Endothelial cell of umbilical vein (primary cell): ENCODE measurements at regions not wholly inside any gene's neighbourhood (a gene's known extent, or its start where the extent isn't known, plus 50 kb on each side); places are given as distances from the start of the nearest gene placed in this dataset.

Experiments used
- BruUV-seq: library from RNA; stranded (reverse); fragments of 400-500 nt; replicated peaks from 2 replicates; lab custom pipeline; 2021; lab: Mats Ljungman, UMichigan
- CTCF ChIA-PET: fragments of 300-600, 350-600 bp; sonication (Branson Sonifier 250); formaldehyde crosslinking; loops from one replicate; lab custom pipeline; 2021; ENCODE audit warnings: antibody characterized with exemption, inconsistent platforms; lab: Charles Lee
- POLR2A ChIA-PET: fragments of 300-600, 350-600 bp; sonication (Branson Sonifier 250); formaldehyde crosslinking; loops from one replicate; lab custom pipeline; 2021; ENCODE audit warnings: antibody characterized with exemption, inconsistent platforms; lab: Charles Lee
- DNase-seq: peaks from one replicate; pipeline ENCODE4 v3.0.0-alpha.2; 2011; ENCODE audit warnings: low read depth, low spot score
- FAIRE-seq: peaks from 2 replicates; lab custom pipeline; 2011; peaks lifted over from hg19 to GRCh38; lab: Jason Lieb, UNC
- H2AFZ ChIP-seq: 2 replicates; pipeline ENCODE4 v1.6.0; 2012; ENCODE audit warnings: low read depth, low read length, control low read depth, inconsistent platforms
- H3K27ac ChIP-seq: 2 replicates; pipeline ENCODE4 v1.5.1; 2011; ENCODE audit warnings: low read depth, mild to moderate bottlenecking, control low read depth, low read length, moderate library complexity; ENCODE audit not compliant: insufficient read depth
- H3K27me3 ChIP-seq, 2 experiments: 2 replicates each; pipeline versions ENCODE4 v1.6.0 to v1.6.1; 2011; ENCODE audit warnings: low read length in 2 of 2, mixed read lengths in 1 of 2; ENCODE audit not compliant: control insufficient read depth in 2 of 2, insufficient read depth in 2 of 2
- H3K36me3 ChIP-seq, 2 experiments: 2 replicates in 1 of 2; 3 replicates in 1 of 2; pipeline ENCODE4 v1.5.1; 2011; ENCODE audit warnings: low read length in 2 of 2, mild to moderate bottlenecking in 1 of 2, moderate library complexity in 1 of 2; ENCODE audit not compliant: control insufficient read depth in 2 of 2, insufficient read depth in 2 of 2; ENCODE audit errors: extremely low read depth in 1 of 2
- H3K4me1 ChIP-seq: 3 replicates; pipeline ENCODE4 v1.5.1; 2011; ENCODE audit warnings: mild to moderate bottlenecking, low read length; ENCODE audit not compliant: control insufficient read depth, insufficient read depth; ENCODE audit errors: extremely low read depth
- H3K4me2 ChIP-seq: 2 replicates; pipeline ENCODE4 v1.6.1; 2011; ENCODE audit warnings: low read length, control low read depth, mixed read lengths; ENCODE audit not compliant: insufficient read depth
- H3K4me3 ChIP-seq, 3 experiments: fragments of 200-600 bp in 1 of 3; sonication (generic), shearing (Covaris generic) in 1 of 3; replicated peaks in 1 of 3; 2 replicates each; pipeline ENCODE4 v1.5.1; 2011 to 2016; ENCODE audit warnings: control low read depth in 3 of 3, low read length in 3 of 3, mild to moderate bottlenecking in 2 of 3, inconsistent platforms in 1 of 3, low read depth in 1 of 3, moderate library complexity in 1 of 3; ENCODE audit not compliant: insufficient read depth in 1 of 3
- H3K79me2 ChIP-seq: 2 replicates; pipeline ENCODE4 v1.6.0; 2012; ENCODE audit warnings: low read length, inconsistent platforms; ENCODE audit not compliant: control insufficient read depth, insufficient read depth
- H3K9ac ChIP-seq: replicated peaks from 2 replicates; pipeline ENCODE3; 2011; ENCODE audit warnings: low read length, control low read depth; ENCODE audit not compliant: insufficient read depth; ENCODE audit errors: extremely low read depth
- H3K9me1 ChIP-seq: replicated peaks from 3 replicates; pipeline ENCODE4 v1.6.0; 2011; ENCODE audit warnings: mild to moderate bottlenecking, low read length; ENCODE audit not compliant: control insufficient read depth, insufficient read depth; ENCODE audit errors: extremely low read depth
- H3K9me3 ChIP-seq: replicated peaks from 2 replicates; pipeline ENCODE4 v1.5.1; 2012; ENCODE audit warnings: low read length, inconsistent platforms; ENCODE audit not compliant: control insufficient read depth, insufficient read depth
- H4K20me1 ChIP-seq: replicated peaks from 2 replicates; pipeline ENCODE3; 2011; ENCODE audit warnings: mild to moderate bottlenecking, low read length; ENCODE audit not compliant: control insufficient read depth, insufficient read depth; ENCODE audit errors: extremely low read depth
- CTCF ChIP-seq, 2 donors: IDR thresholded peaks; 1 replicate in 1 of 2; 2 replicates in 1 of 2; pipeline ENCODE4 v1.5.1; 2011; ENCODE audit warnings: low read length in 2 of 2, mild to moderate bottlenecking in 2 of 2, moderate library complexity in 2 of 2, control low read depth in 1 of 2, inconsistent platforms in 1 of 2, low read depth in 1 of 2; ENCODE audit not compliant: insufficient read depth in 1 of 2; ENCODE audit errors: extremely low read depth in 1 of 2
- EZH2 ChIP-seq: IDR thresholded peaks from 2 replicates; pipeline ENCODE4 v1.6.1; 2012; ENCODE audit warnings: borderline replicate concordance, low read depth, mild to moderate bottlenecking, moderate library complexity, low read length, inconsistent platforms; ENCODE audit not compliant: severe bottlenecking
- GATA2 ChIP-seq: IDR thresholded peaks from 2 replicates; pipeline ENCODE4 v1.7.0; 2011; ENCODE audit warnings: low read depth, mild to moderate bottlenecking, moderate library complexity, mixed read lengths, low read length; ENCODE audit not compliant: insufficient read length, insufficient read depth
- JUN ChIP-seq: IDR thresholded peaks from 2 replicates; pipeline ENCODE4 v1.6.1; 2011; ENCODE audit warnings: borderline replicate concordance, low read depth; ENCODE audit not compliant: insufficient read length, insufficient read depth
- MAX ChIP-seq: IDR thresholded peaks from 2 replicates; pipeline ENCODE4 v1.6.1; 2011; ENCODE audit not compliant: insufficient read depth, insufficient read length
- MYC ChIP-seq: IDR thresholded peaks from one replicate; pipeline ENCODE4 v1.6.1; 2011; ENCODE audit warnings: mild to moderate bottlenecking, low read depth, low read length
- POLR2A ChIP-seq: IDR thresholded peaks from 2 replicates; pipeline ENCODE4 v1.6.1; 2012; ENCODE audit warnings: low read depth, mild to moderate bottlenecking, control low read depth, low read length
- POLR2AphosphoS5 ChIP-seq: IDR thresholded peaks from 2 replicates; pipeline ENCODE4 v1.6.1; 2012; ENCODE audit warnings: low read depth, mild to moderate bottlenecking, control low read depth, low read length, moderate library complexity; ENCODE audit not compliant: insufficient read depth
- dilution Hi-C: fragments of 300-500 bp; cut with MboI; formaldehyde crosslinking; loops from one replicate; pipeline ENCODE4 v1.15.0; 2019; ENCODE audit warnings: low sequenced_read_pairs; ENCODE audit not compliant: extremely low pct_ligation_motif_present
- intact Hi-C: fragments of 100-400 bp; cut with micrococcal nuclease; formaldehyde crosslinking; loops from one replicate; pipeline ENCODE4 v1.10.0; 2022

GRCh38 chr3:194766845-194767244 lies 81.2 kb downstream of the FAM43A start:
- H3K27me3 ChIP-seq, result no peaks in the 10 kb centered on the region
- no peaks in the 10 kb centered on the region for H3K9me3 ChIP-seq
- ChIA-PET POLR2A (no interaction called here), CTCF (no interaction called here)
- no peak overlapping the region for H3K9ac ChIP-seq
- DNase-seq, result no peak
- peaks cover 6% of the 10 kb centered on the region for H3K4me1 ChIP-seq
- no peaks in the 10 kb centered on the region for H3K36me3 ChIP-seq
- no peaks in the 10 kb centered on the region for H4K20me1 ChIP-seq
- H3K4me3 ChIP-seq, result no peak overlapping the region
- dilution Hi-C loops, result no loop called here
- H3K27ac ChIP-seq, result no peak overlapping the region
- no peak overlapping the region for H3K4me2 ChIP-seq
- no peaks in the 10 kb centered on the region for H3K9me1 ChIP-seq
- no peak overlapping the region for H2AFZ ChIP-seq
- no peaks in the 10 kb centered on the region for H3K79me2 ChIP-seq
- no TSS peak for BruUV-seq
- no peak for TF ChIP-seq POLR2AphosphoS5
- no peak for TF ChIP-seq MYC
- no peak for TF ChIP-seq JUN
- no peak for TF ChIP-seq POLR2A
- no peak for TF ChIP-seq CTCF (IDR thresholded peaks at IDR 0.05; ENCODE audit: extremely low read depth in 1 of 2, insufficient read depth in 1 of 2, low read depth in 1 of 2, low read length in 2 of 2)
- TF ChIP-seq GATA2, result no peak
- TF ChIP-seq MAX, result no peak
- no peak for TF ChIP-seq EZH2
- no peak for FAIRE-seq
- intact Hi-C loops, result no loop called here
